Mucosa of stomach (tissue), 1 donor: ENCODE measurements at regions not wholly inside any gene's neighbourhood (a gene's known extent, or its start where the extent isn't known, plus 50 kb on each side); places are given as distances from the start of the nearest gene placed in this dataset.

Experiments
- H3K27me3 ChIP-seq: one replicate; pipeline ENCODE4 v1.7.0; 2013; ENCODE audit warnings: mild to moderate bottlenecking, low read length; ENCODE audit not compliant: control insufficient read depth, insufficient read depth
- H3K36me3 ChIP-seq: one replicate; pipeline ENCODE4 v1.7.0; 2013; ENCODE audit warnings: low read length; ENCODE audit not compliant: control insufficient read depth, insufficient read depth
- H3K4me1 ChIP-seq: one replicate; pipeline ENCODE4 v1.7.0; 2013; ENCODE audit warnings: mild to moderate bottlenecking, low read length; ENCODE audit not compliant: control insufficient read depth, insufficient read depth
- H3K4me3 ChIP-seq: one replicate; pipeline ENCODE4 v1.7.0; 2013; ENCODE audit warnings: low read length
- H3K9ac ChIP-seq: one replicate; pipeline ENCODE4 v1.7.0; 2013; ENCODE audit warnings: mild to moderate bottlenecking, low read length, moderate library complexity
- H3K9me3 ChIP-seq: one replicate; pipeline ENCODE4 v1.7.0; 2013; ENCODE audit warnings: mild to moderate bottlenecking, low read length, moderate library complexity; ENCODE audit not compliant: control insufficient read depth
- donor health status: Pancreatic carcinoma.

DNA sequence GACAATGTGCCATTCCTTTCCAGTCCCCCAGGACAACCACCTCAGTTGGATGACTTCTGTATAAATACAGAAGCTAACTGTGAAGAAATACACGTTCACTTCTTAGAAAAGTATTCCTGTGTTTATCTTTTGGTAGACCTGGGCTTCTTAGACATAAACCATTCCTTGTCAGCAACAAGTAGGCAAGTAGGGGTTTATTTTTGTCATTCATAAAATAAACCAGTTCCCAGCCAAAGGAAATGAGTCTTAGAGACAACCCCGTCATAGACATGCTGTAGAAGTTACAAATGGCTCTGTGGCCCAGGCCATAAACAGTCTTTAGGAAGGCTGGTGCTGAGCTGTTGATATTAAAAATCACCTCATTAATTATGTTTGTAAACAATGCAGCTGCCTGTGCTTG, 243.2 kb downstream of the SPTSSA start:
- Histone ChIP-seq H3K36me3 (no peaks in the 10 kb centered on the region), H3K4me3 (no peak overlapping the region), H3K9me3 (no peaks in the 10 kb centered on the region), H3K4me1 (peaks cover 17% of the 10 kb centered on the region), H3K9ac (no peak overlapping the region), H3K27me3 (no peaks in the 10 kb centered on the region)

- no peak overlapping the region for H3K4me3 ChIP-seq
- no peak overlapping the region for H3K9ac ChIP-seq
- no peaks in the 10 kb centered on the region for H3K27me3 ChIP-seq
- no peaks in the 10 kb centered on the region for H3K4me1 ChIP-seq
- H3K36me3 ChIP-seq, result no peaks in the 10 kb centered on the region
- H3K9me3 ChIP-seq, result no peaks in the 10 kb centered on the region
Observed at GRCh38 chr14:34214961-34215360, 247.1 kb downstream of the SPTSSA start.

DNA sequence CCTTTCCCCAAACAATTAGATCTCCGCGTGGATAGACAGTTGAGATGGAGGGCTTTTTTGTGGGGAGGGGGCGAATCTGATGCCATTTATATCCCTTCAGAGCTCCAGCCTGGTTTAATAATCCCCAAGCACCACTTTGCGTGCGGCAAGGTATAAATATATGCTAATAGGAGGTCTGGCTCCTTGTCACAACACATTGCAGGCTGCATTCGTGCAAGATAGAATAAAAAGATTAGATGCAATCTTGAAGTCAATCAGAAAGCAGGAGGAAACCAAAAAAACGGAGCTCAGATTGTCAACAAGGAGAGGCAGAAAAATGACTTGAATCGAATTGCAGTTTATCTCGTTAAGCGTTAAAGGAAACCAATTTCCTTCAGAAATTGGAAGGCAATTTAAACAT, 248.7 kb downstream of the SPTSSA start:
- Histone ChIP-seq H3K4me3 (no peak overlapping the region), H3K9ac (no peak overlapping the region), H3K27me3 (no peaks in the 10 kb centered on the region), H3K36me3 (no peaks in the 10 kb centered on the region), H3K9me3 (no peaks in the 10 kb centered on the region), H3K4me1 (no peaks in the 10 kb centered on the region)

DNA sequence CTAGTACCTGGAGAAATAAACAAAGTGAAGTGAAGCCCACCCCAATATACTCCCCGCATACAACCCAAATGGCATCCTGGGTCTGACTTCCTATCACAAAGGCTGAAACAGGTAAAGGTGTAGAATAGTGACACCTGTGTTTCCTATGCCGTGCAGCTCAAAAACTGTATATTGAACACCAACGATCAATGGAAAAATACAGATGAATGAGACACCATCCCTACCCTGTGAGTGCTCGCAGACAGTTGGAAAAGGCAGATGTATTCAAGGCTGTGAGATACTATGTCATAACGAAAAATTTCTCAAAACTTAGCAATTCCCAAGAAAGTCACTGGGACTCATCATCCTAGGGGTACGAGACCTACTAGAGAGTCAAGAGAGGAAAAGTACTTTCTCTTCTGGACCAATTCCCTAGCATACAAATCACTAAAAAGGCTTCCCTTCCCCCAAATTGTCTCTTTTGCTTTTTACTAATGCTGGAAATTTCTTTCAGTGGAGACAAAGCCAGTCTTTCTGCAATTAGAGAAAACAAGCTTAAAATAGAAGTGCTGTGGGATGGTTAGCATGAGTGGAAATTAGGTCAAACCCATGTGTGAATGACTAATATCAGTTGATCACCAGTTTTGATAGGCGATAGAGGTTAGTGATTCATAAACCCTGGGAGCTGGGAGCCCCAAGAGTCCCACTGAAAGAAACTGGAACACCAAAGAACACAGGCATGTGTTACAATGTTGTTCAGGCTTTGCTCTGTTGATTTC, 249.7 kb downstream of the SPTSSA start:
- no peaks in the 10 kb centered on the region for H3K36me3 ChIP-seq
- H3K9me3 ChIP-seq, result no peaks in the 10 kb centered on the region
- no peaks in the 10 kb centered on the region for H3K4me1 ChIP-seq
- no peaks in the 10 kb centered on the region for H3K27me3 ChIP-seq
- no peak overlapping the region for H3K9ac ChIP-seq
- no peak overlapping the region for H3K4me3 ChIP-seq

DNA sequence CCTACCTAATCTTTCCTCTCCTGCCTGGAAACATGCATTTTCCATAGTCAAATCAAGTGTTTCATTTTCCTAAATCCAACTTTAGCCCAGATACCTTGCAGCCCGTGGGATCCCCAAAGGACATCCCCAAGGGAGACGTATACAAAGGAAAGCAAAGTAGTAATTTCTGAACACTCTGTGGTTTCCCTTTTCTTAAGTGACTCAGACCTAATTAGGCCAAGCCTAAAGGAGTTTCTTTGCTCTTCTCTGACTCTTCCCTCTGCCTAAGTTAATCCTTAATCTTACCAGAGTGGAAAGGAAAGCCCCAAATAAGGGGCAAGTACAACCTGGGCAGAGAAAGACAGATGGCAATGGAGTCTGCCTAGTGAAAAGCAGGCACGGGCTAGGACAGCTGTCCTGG, 250.3 kb downstream of the SPTSSA start:
- H3K36me3 ChIP-seq, result no peaks in the 10 kb centered on the region
- H3K4me3 ChIP-seq, result no peak overlapping the region
- no peaks in the 10 kb centered on the region for H3K4me1 ChIP-seq
- H3K9ac ChIP-seq, result no peak overlapping the region
- no peaks in the 10 kb centered on the region for H3K27me3 ChIP-seq
- no peaks in the 10 kb centered on the region for H3K9me3 ChIP-seq

- H3K27me3 ChIP-seq, result no peaks in the 10 kb centered on the region
- H3K4me1 ChIP-seq, result no peaks in the 10 kb centered on the region
- no peak overlapping the region for H3K9ac ChIP-seq
- H3K9me3 ChIP-seq, result no peaks in the 10 kb centered on the region
- no peak overlapping the region for H3K4me3 ChIP-seq
- no peaks in the 10 kb centered on the region for H3K36me3 ChIP-seq
Observed at GRCh38 chr14:34208532-34208931, 253.5 kb downstream of the SPTSSA start.

GRCh38 chr14:34205799-34206198, 254.9 kb upstream of the EGLN3 start:
- Histone ChIP-seq H3K36me3 (no peaks in the 10 kb centered on the region), H3K4me3 (no peak overlapping the region), H3K9ac (no peak overlapping the region), H3K4me1 (peaks cover 12% of the 10 kb centered on the region), H3K27me3 (no peaks in the 10 kb centered on the region), H3K9me3 (no peaks in the 10 kb centered on the region)

- no peak overlapping the region for H3K4me3 ChIP-seq
- no peaks in the 10 kb centered on the region for H3K9me3 ChIP-seq
- no peaks in the 10 kb centered on the region for H3K27me3 ChIP-seq
- no peak overlapping the region for H3K9ac ChIP-seq
- H3K4me1 ChIP-seq, result peaks cover 12% of the 10 kb centered on the region
- H3K36me3 ChIP-seq, result no peaks in the 10 kb centered on the region
Observed at GRCh38 chr14:34204774-34205173, 253.9 kb upstream of the EGLN3 start.

DNA sequence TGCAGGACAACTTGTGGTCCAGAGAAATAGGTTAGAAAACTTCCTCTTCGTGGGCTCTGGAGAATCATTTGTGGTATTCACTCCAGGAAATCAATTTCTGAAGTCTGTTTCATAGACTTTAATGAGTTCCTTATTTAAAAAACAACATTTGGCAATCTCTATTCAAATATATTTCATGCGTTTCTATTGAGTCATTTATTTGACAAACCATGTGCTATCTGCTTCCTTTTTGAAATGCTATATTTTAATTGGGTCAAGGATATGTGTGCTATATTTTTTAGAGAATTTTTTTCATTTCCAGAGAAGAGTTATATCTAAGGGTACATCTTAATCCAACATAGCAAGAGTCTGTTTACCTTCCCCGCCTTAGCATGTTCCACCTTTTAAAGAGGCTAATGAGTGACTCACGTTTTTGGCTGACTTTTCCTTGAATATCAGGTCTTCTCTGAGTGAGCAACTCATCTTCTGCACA, 252.4 kb upstream of the EGLN3 start:
- H3K27me3 ChIP-seq, result no peaks in the 10 kb centered on the region
- H3K4me1 ChIP-seq, result peaks cover 12% of the 10 kb centered on the region
- H3K9me3 ChIP-seq, result no peaks in the 10 kb centered on the region
- no peak overlapping the region for H3K4me3 ChIP-seq
- H3K9ac ChIP-seq, result no peak overlapping the region
- no peaks in the 10 kb centered on the region for H3K36me3 ChIP-seq

- no peaks in the 10 kb centered on the region for H3K27me3 ChIP-seq
- no peak overlapping the region for H3K4me3 ChIP-seq
- H3K9me3 ChIP-seq, result no peaks in the 10 kb centered on the region
- no peak overlapping the region for H3K9ac ChIP-seq
- H3K36me3 ChIP-seq, result no peaks in the 10 kb centered on the region
- H3K4me1 ChIP-seq, result peaks cover 12% of the 10 kb centered on the region
Observed at GRCh38 chr14:34201909-34202637, 251.2 kb upstream of the EGLN3 start.

DNA sequence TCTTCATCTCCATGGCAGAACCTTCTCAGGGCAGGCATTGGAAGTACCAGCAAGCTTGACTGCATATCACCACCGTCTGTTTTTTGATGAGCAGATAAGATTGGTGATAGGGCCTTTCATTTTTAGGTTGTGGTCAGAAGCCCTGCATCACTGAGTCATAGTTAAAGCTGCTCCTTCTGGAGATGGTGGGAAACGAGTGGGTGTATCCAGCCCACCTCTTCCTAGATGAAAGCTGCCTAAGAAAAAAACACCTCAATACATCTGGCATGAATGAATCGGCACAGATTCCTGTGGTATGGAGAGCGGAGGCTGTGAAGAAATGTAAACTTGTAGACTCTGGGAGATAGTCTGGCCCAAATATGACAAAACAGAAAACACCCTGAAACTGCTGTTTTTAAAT, 248.7 kb upstream of the EGLN3 start:
- Histone ChIP-seq H3K36me3 (no peaks in the 10 kb centered on the region), H3K4me1 (peaks cover 12% of the 10 kb centered on the region), H3K9me3 (no peaks in the 10 kb centered on the region), H3K9ac (no peak overlapping the region), H3K4me3 (no peak overlapping the region), H3K27me3 (no peaks in the 10 kb centered on the region)

DNA sequence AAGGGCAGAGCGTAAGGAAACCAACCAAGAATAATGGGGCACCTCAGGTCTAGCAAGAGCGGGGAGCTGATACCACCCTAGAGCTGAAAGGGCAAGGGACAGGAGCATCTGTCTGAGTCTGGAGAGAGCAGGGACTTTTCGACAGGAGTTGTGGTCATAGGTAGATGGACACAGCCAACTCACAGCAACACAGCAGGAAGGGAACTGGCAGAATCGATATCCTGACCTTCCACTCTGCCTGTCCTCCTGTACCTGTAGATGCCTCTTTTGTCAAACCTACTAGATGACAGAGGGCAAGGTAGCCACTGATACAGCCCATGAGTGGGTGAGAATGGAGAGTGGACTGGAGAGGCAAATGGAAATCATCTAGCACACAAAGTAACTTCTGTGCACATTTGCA, 247.2 kb upstream of the EGLN3 start:
- Histone ChIP-seq H3K27me3 (no peaks in the 10 kb centered on the region), H3K4me3 (no peak overlapping the region), H3K9ac (no peak overlapping the region), H3K4me1 (peaks cover 10% of the 10 kb centered on the region), H3K9me3 (no peaks in the 10 kb centered on the region), H3K36me3 (no peaks in the 10 kb centered on the region)
